NOMO-1 treated with DMSO at 0.1 percent for 48 hours (cell line): ENCODE measurements at regions not wholly inside any gene's neighbourhood (a gene's known extent, or its start where the extent isn't known, plus 50 kb on each side); places are given as distances from the start of the nearest gene placed in this dataset.

ENCODE experiments used
- DNase-seq: peaks from one replicate; lab custom pipeline; 2025; ENCODE audit not compliant: unreplicated experiment; lab: John Stamatoyannopoulos, UW

DNA sequence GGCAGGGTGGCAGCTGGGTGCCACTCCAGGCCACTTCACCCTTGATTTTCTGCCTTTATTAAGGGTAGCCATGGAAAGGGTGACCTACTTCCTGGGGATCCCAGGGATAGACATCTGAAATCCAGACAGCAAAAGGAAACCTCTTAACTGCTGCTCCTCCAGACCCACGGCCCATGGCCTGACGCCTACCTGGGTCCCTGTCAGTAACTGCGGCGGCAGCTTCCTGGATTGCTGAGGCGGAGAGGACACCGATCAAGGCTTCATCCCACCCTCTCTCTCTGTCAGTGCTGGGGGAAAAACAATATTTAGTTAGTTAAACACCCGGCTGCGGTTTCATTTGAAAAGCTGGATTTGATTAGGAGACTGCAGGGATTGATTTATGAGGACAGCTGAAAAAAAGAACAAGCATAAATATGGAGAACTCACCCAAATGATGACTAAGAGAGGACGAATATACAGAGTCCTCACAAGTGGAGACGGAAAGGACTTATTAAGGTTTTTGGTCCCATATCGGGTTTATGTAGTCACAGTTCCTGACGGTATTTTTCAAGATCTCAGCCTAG is 158.7 kb upstream of the KLF4 start:
- no peak for DNase-seq

DNA sequence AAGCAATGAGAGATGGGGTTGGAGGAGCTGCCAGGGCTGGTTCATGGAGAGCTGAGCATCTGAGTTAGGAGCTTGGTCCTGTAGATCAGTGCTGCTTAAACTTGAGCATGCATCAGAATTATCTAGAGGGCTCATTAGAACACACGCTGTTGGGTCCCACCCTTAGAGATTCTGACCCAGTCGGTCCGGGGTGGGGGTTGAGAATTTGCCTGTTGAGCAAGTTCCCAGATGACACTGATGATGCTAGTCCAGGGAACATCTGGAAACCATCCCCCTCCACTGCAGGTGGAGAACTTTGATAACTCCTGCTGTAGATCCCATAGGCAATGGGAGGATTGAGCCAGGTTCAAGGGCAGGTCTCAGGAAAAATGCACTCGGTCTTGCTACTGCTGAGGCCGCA is 158.0 kb upstream of the KLF4 start:
- no peak for DNase-seq

- no peak for DNase-seq
Observed at GRCh38 chr9:107647141-107647540, 157.6 kb upstream of the KLF4 start.

DNA sequence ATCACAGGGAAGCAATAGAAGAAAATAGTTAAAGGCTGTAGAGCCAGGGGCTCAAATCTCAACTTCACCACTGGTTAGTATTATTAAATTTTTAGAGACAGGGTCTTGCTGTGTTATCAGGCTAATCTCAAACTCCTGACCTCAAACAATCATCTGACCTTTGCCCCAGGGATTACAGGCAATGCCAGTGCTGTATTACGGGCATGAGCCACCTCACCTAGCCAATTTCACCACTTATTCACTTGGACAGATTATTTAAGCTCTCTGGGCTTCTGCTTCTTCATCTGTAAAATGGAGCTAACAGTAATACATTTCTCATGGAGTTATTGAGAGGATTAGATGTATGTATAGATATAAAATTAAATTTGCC is 155.9 kb upstream of the KLF4 start:
- DNase-seq: no peak

DNA sequence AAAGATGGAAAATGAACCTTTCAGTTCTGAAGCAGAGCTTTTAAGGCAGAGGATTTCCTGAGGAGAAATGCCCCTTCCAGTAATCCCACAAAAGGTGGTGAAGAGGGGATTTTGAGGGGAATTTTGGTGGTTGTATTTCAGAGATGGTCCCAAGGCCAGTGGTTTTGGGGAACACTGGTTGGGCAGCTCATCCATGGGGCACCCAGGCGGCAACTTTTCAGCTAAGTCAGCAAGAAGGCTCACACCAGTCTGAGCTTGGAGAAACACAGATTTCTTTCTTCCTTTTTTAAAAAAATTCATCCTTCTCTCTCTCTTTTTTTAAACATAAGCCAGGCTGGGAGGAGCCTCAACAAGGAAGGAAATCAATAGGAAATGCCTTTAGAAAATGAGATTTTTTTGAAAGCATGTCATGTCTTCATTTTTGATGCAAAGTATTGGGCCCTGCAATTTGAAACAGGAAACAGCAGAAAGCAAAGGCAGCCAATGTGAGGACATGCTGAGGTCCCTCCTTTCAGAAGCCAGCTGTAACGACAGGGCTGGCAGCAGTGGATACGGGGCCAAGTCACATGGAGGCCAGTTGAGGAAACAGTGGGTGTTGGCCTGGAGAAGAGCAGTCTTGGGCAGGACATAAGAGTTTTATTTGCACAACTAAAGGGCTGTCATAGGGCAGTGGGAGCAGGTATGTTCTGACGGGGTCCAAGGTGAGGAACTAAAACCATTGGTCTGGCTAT is 155.3 kb upstream of the KLF4 start:
- DNase-seq: peak; percentile 73

GRCh38 chr9:107639426-107639825 is 149.9 kb upstream of the KLF4 start:
- peak; percentile 92 for DNase-seq

DNA sequence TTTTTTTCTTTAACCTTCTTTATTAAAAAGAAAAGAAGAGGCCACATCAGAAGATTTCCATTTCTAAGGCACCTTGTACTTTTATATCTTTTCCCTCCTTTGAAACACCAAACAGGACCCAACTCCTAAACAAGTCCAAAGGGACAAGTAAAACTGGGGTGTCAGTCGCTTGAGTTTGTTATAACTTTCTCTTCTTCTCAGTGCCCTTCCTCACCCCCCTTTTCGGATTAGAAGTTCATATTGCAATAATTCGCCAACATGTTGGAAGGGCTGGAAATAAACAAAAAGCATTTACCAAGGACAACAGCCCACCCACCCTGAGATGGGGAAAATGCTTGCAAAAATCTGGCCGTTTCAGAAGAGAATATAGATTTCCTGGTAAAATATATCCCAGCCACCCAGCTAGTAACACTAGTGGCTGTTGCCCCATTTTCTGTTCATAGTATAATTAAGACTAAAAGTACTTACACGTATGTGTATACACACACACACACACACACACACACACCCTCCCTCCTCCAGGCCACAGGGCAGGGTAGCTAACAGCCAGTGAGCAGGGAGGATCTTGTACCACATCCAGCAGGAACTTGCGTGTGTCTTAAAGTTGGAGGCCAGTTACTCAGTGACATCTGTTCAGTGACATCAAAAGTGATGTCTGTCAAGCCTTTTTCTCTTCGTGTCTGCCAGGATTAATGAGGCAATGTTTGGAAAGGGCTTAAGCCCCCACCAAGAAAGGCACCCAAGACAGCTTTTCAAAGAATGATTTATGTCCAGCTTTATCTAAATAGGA is 149.1 kb upstream of the KLF4 start:
- DNase-seq: peak; percentile 67

DNA sequence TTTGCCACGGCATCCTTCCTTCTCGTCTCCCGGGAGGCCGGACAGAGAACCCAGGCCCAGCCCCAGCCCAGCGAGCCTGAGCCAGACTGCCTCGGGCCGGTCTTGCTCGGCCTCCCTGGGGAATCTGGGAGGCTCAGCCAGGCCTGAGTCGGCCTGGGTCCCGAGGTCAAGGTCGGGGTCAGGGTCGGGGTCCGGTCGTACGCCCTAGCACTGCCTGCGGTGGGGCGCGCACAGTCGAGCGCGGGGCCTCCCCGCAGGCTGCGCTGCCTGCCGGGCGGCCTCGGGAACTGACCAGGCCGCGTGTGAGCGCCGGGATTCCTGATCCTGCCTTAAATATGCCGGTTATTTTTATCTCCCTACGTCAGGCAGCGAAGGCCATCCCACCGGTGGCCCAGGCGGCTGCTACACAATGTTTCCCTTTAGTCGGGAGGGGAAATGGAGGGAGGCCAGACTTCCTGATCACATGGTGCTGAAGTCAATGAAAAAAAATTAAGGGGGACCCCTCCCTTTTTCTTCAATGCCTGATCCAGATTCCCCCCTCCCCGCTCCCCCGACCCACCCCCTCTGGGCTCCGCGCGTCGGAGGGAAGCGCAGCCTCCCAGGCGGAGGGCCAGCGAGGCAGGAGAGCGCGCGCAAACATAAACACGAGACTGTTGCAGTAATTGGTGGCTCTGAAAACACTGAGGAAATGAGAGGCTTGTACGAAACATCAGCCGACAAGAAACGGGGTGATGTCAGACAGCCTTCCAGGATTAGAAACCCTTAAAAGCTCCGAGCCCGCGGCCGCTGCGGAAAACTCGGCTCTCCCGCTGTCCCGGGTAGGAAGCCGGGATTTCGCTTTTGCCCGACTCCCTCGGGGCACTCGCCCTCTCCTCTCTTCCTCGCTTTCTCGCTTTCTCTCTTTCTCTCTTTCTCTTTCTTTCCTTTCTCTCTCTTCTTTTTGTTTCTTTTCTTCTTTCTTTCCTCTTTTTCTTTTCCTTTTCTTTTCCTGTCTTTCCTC is 148.2 kb upstream of the KLF4 start:
- peak; percentile 68 for DNase-seq

DNA sequence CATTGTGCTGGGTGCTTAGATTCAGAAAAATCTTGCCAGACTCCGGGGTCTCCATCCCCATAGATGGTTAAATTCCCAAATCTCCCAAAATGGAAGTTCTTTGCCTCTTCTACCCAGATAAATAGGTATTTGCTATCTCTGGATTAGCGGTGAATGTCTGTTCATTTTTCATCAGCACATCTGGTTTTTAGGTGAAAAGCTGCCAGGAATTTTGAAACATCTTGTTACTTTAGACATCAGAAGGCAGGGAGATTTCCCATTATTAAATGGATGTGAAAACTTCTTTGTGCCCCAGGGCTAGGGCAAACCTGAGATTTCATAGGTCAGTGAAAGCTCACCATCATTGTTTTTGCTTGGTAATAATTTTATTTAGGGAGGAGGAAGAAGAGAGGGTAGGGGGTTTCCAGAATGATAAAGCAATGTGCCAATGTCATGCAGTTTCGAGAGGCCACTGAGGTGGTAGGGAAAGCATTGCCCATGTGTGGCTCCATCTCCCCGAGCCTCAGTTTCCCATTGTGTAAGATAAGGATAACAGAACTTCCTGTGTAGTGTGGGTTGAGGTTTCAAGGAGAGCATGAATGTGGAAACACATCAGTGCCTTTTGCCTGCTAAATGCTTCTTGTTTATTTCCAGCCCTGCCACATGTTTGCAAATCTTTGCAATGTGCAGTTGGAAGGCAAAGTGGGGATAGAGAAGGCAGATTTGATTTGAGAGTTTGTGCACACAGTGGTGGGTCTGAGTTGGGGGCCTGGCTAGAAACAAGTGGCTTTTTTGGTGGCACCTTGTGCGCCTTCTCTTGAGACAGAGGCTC is 147.2 kb upstream of the KLF4 start:
- DNase-seq: no peak

- peak; percentile 89 for DNase-seq
Observed at GRCh38 chr9:107635803-107636174, 146.2 kb upstream of the KLF4 start.

DNA sequence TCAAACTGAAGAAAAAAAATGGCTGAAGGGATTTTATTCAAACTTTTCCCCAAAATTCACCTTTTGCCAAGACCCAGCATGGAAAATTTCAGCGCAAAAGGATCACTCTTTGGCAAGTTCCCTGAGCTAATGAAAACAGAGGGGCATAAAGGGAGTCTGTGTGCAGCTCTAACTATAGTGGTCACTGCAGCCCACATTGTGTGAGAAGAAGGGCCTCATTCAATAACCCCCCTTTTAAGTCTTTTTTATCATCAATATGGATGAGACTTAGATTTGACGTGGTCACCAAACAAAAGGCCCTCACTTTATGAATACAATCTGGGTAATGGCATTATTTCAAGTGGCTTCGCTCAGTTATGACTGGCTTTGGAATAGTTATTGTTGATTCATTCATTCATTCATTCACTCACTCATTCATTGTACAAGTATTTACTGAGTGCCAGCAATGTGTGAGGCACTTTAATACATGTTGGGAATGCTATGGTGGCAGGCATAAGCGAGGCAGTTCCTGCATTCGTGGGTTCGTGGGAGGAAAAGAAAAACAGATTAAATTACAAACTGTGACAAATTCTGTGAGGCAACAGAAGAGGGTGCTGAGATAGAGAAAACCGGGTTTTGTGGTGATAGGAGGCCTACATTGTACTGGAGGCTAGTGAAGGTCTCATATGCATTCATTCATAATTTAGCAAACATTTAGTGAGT is 145.7 kb upstream of the KLF4 start:
- peak; percentile 81 for DNase-seq

- DNase-seq: no peak
Observed at GRCh38 chr9:107633406-107633805, 143.8 kb upstream of the KLF4 start.

- DNase-seq: no peak
Observed at GRCh38 chr9:107632661-107633060, 143.1 kb upstream of the KLF4 start.

DNA sequence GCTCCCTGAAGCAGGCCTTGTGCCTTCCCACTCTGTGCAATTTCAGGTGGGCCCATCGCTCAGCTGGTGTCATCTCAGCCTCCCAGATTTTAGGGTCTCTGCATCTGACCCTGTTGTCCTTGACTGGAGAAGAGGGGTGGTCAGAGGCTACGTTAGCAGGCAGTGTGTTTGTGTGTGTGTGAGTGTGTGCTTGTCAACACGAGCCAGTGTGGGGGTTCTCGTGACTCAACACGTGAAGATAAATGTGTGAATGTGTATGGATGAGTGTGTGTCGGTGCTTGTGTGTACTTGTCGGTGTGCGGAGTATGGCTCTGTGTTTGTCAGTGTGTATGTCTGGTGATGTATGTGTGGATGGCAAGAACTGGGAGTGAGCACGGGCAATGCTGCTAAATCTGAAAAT is 142.6 kb upstream of the KLF4 start:
- no peak for DNase-seq

DNA sequence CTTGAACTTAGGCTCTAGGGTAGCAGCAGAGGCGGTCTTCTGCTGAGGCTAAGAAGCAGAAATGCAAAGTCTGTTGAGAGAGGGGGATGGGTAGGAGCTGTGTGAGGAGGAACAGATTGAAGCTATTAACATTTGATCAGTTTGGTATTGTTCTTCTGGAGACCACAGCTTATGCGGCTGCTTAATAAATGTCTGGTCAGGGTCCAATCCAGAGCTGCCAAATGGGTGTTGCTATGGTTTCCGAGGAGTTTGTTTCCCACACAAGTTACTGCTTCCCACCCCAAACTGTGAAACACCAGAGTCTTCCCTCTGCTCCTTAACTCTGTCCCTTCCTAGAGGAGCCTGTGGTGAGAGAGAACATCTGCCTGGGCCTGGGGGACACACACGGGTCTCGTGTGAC is 142.2 kb upstream of the KLF4 start:
- DNase-seq: no peak

- peak; percentile 40 for DNase-seq
Observed at GRCh38 chr9:107630156-107630555, 140.6 kb upstream of the KLF4 start.

DNA sequence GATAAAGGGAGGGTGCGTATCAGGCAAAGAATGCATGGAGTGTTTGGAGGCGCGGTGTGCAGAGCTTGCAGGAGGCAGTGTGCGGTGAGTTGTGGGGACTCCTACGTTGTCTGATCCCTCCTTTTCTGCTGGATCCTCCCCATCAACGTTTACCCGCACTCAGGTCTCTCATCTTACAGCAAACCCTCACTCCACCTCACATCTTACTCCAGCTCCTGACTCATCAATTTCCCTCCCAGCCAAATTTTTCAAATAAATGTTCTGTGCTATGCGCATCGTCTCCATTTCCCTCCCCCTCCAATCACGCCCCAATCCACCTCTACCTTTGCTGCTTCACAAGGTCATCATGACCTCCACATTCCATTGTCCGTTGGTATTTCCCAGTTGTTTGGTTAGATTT is 138.9 kb upstream of the KLF4 start:
- DNase-seq: no peak

DNA sequence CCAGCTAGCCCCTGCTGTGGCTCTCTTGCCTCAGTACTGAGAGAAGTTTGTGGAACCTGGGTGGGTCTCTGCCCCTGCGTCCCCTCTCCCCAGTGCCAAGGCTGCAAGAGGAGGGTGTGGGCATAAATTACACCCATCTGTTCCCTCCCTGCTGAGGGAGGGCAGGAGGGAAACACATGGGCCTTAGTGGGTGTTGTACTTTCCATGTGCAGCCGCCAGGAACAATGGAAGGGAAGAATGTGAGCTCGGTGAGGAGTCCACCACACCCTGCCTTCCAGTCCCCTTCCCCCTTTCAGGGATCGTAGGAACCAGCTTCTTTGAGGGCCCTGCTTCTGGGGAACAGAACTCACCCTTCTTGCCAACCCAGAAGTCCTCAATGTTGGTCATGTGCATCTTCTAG is 138.2 kb upstream of the KLF4 start:
- no peak for DNase-seq

DNA sequence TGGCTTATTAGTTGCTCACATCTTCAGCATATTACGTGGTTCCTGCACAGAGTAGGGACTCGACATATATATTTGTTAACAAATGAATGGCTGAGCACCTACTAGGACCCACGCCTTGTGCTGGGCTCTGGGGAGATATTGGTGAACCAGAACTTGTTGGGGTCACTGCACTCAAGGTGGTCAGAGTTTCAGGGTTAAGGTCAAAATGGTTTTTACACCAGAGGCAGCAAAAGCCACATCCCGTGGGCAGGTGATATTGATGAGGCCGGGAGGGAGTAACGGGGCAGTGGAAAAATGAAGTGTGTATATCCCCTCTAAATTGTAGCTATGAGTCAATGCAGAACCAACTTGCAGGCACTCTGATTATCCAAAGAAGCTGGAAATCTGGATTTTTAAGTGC is 136.5 kb upstream of the KLF4 start:
- DNase-seq: no peak
